ENCODE measurements at regions not wholly inside any gene's neighbourhood (a gene's known extent, or its start where the extent isn't known, plus 50 kb on each side); places are given as distances from the start of the nearest gene placed in this dataset.
A peak's percentile ranks its signal among the peaks of the same experiment; 100 is the strongest.

DNA sequence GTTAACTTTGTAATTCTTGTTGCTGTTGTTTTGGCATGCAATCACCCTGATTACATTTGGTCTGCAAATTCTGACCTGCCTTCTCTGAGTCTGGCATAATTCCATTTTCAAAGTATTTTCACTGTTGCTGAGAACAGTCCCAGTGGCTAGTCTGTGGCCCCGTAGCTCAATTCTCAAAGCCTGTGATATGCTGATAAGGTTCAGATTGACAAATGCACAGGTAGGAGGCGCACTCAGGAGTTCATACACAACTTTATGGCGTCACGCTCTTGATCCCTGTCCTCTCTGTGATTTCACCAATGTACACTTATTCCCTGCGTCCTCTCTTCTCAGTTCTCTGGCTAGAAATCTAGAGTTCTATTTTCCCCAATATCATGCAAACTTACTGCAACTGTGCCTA is 376.6 kb upstream of the SLCO3A1 start:
- H3K4me3 ChIP-seq (ENCODE audit: low read depth, low read length), result no peak overlapping the region
- no peak for DNase-seq (ENCODE audit: low read depth, low spot score)
- in situ Hi-C loops (cut with HindIII; ENCODE audit: low sequenced_read_pairs), result no loop called here
- TF ChIP-seq, protein P1, sequence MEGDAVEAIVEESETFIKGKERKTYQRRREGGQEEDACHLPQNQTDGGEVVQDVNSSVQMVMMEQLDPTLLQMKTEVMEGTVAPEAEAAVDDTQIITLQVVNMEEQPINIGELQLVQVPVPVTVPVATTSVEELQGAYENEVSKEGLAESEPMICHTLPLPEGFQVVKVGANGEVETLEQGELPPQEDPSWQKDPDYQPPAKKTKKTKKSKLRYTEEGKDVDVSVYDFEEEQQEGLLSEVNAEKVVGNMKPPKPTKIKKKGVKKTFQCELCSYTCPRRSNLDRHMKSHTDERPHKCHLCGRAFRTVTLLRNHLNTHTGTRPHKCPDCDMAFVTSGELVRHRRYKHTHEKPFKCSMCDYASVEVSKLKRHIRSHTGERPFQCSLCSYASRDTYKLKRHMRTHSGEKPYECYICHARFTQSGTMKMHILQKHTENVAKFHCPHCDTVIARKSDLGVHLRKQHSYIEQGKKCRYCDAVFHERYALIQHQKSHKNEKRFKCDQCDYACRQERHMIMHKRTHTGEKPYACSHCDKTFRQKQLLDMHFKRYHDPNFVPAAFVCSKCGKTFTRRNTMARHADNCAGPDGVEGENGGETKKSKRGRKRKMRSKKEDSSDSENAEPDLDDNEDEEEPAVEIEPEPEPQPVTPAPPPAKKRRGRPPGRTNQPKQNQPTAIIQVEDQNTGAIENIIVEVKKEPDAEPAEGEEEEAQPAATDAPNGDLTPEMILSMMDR (IDR thresholded peaks at IDR 0.05; ENCODE audit: low read depth, low read length), result no peak

- DNase-seq (ENCODE audit: low read depth, low spot score), result no peak
- in situ Hi-C loops (cut with HindIII; ENCODE audit: low sequenced_read_pairs), result no loop called here
- TF ChIP-seq, protein P1 (IDR thresholded peaks at IDR 0.05; ENCODE audit: low read depth, low read length), result no peak
- no peak overlapping the region for H3K4me3 ChIP-seq (ENCODE audit: low read depth, low read length)
Observed at GRCh38 chr15:91478717-91479191, 374.8 kb upstream of the SLCO3A1 start.

DNA sequence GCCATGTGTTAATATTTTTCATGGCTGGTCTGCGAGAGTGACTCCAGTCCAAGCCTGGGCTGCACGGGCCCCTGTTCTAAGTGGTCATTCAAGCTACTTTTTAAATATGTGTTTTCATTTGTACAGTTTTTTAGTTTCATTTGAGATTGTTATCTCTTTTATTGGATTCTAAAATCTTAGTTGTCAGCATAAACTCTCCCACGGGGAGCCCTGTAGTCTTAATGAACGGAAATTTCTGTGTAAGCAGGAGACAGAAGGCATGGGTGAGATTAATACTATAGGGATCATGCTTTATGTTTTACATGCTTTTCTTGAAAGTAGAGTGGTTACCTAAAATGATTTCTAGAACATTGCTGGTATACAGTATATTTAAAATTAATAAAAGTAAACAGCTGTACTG is 373.1 kb upstream of the SLCO3A1 start:
- no peak for DNase-seq (ENCODE audit: low read depth, low spot score)
- in situ Hi-C loops (cut with HindIII; ENCODE audit: low sequenced_read_pairs), result no loop called here

GRCh38 chr15:91482799-91483198 is 370.7 kb upstream of the SLCO3A1 start:
- H3K4me3 ChIP-seq (ENCODE audit: low read depth, low read length), result no peak overlapping the region
- no peak for DNase-seq (ENCODE audit: low read depth, low spot score)
- in situ Hi-C loops (cut with HindIII; ENCODE audit: low sequenced_read_pairs), result no loop called here
- TF ChIP-seq, protein P1 (IDR thresholded peaks at IDR 0.05; ENCODE audit: low read depth, low read length), result no peak

More for the DNA sequence above, 373.1 kb upstream of the SLCO3A1 start:
- H3K4me3 ChIP-seq (ENCODE audit: low read depth, low read length), result no peak overlapping the region
- TF ChIP-seq, protein P1 (IDR thresholded peaks at IDR 0.05; ENCODE audit: low read depth, low read length), result no peak

GRCh38 chr15:91484141-91484540 is 369.4 kb upstream of the SLCO3A1 start:
- DNase-seq (ENCODE audit: low read depth, low spot score), result no peak
- TF ChIP-seq, protein P1 (IDR thresholded peaks at IDR 0.05; ENCODE audit: low read depth, low read length), result no peak
- in situ Hi-C loops (cut with HindIII; ENCODE audit: low sequenced_read_pairs), result no loop called here
- no peak overlapping the region for H3K4me3 ChIP-seq (ENCODE audit: low read depth, low read length)

DNA sequence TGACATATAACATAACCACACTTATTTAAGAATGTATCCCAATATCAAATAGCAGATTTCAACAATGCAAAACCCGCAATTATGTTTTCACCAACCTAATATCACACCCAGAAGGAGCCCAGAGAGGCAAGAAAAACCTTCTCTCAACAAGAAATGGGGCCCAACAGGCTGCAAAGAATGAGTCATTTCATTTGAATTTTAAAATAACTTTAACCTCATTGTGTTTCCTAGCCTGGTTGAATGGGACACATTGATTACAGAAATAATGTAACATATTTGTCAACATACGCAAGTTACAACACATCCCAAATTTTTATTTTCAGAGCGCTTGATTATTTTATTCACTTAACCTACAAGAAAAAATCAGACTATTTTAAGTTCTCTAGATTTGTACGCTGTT is 365.1 kb upstream of the SLCO3A1 start:
- TF ChIP-seq, protein P1 (IDR thresholded peaks at IDR 0.05; ENCODE audit: low read depth, low read length), result no peak
- peak; percentile 4 for DNase-seq (ENCODE audit: low read depth, low spot score)
- no peak overlapping the region for H3K4me3 ChIP-seq (ENCODE audit: low read depth, low read length)
- in situ Hi-C loops (cut with HindIII; ENCODE audit: low sequenced_read_pairs), result no loop called here

- in situ Hi-C loops (cut with HindIII; ENCODE audit: low sequenced_read_pairs), result no loop called here
- TF ChIP-seq, protein P1 (IDR thresholded peaks at IDR 0.05; ENCODE audit: low read depth, low read length), result no peak
- no peak for DNase-seq (ENCODE audit: low read depth, low spot score)
- no peak overlapping the region for H3K4me3 ChIP-seq (ENCODE audit: low read depth, low read length)
Observed at GRCh38 chr15:91490211-91490610, 363.3 kb upstream of the SLCO3A1 start.

All from astrocyte of the spinal cord (primary cell).